GM13976 (cell line): ENCODE measurements at regions not wholly inside any gene's neighbourhood (a gene's known extent, or its start where the extent isn't known, plus 50 kb on each side); places are given as distances from the start of the nearest gene placed in this dataset.

Experiments used
- DNase-seq: peaks from one replicate; pipeline ENCODE4 v3.0.0; 2012; ENCODE audit warnings: low spot score
- CTCF ChIP-seq: IDR thresholded peaks from 2 replicates; pipeline ENCODE4 v1.5.1; 2012; ENCODE audit warnings: borderline replicate concordance, mild to moderate bottlenecking; ENCODE audit not compliant: insufficient read depth; ENCODE audit errors: extremely low read depth, missing control alignments, control extremely low read depth
- in situ Hi-C: fragments of 300-500 bp; cut with MboI; formaldehyde crosslinking; loops from one replicate; pipeline ENCODE4 v1.12.0; 2022; ENCODE audit warnings: low sequenced_read_pairs, mixed read lengths, inconsistent platforms; ENCODE audit not compliant: unreplicated experiment

GRCh38 chr2:104289651-104290565 is 564.0 kb upstream of the POU3F3 start:
- DNase-seq = no peak
- TF ChIP-seq CTCF = no peak
- in situ Hi-C loops = no loop called here

- in situ Hi-C loops = no loop called here
- no peak for TF ChIP-seq CTCF
- DNase-seq = no peak
These were observed 563.4 kb upstream of the POU3F3 start for GRCh38 chr2:104290566-104290891.

- DNase-seq = no peak
- in situ Hi-C loops = no loop called here
- TF ChIP-seq CTCF = no peak
These were observed 541.2 kb upstream of the POU3F3 start for GRCh38 chr2:104312684-104313083.

GRCh38 chr2:104318001-104318665 is 535.8 kb upstream of the POU3F3 start:
- no peak for DNase-seq
- no peak for TF ChIP-seq CTCF
- in situ Hi-C loops = no loop called here

GRCh38 chr2:104321116-104321795 is 532.7 kb upstream of the POU3F3 start:
- in situ Hi-C loops = no loop called here
- no peak for DNase-seq
- no peak for TF ChIP-seq CTCF

GRCh38 chr2:104321796-104322349 is 532.0 kb upstream of the POU3F3 start:
- no peak for DNase-seq
- in situ Hi-C loops = no loop called here
- TF ChIP-seq CTCF = no peak
